Large intestine (tissue), 3 donors: ENCODE measurements at regions not wholly inside any gene's neighbourhood (a gene's known extent, or its start where the extent isn't known, plus 50 kb on each side); places are given as distances from the start of the nearest gene placed in this dataset.

Experiments
- DNase-seq, 2 donors: peaks; one replicate each; pipeline versions ENCODE4 v3.0.0 to v3.0.0-alpha.2; 2013
- H3K27ac ChIP-seq: one replicate; pipeline ENCODE4 v1.5.1; 2013; ENCODE audit warnings: low read length
- H3K27me3 ChIP-seq: 2 replicates; pipeline ENCODE4 v1.6.1; 2013; ENCODE audit warnings: low read length; ENCODE audit not compliant: control insufficient read depth, insufficient read depth
- H3K36me3 ChIP-seq: 2 replicates; pipeline ENCODE4 v1.6.1; 2013; ENCODE audit warnings: low read length; ENCODE audit not compliant: control insufficient read depth, insufficient read depth
- H3K4me1 ChIP-seq: one replicate; pipeline ENCODE4 v1.6.1; 2013; ENCODE audit warnings: low read length; ENCODE audit not compliant: control insufficient read depth, insufficient read depth
- H3K4me3 ChIP-seq: one replicate; pipeline ENCODE4 v1.5.1; 2013; ENCODE audit warnings: low read length
- H3K9me3 ChIP-seq: one replicate; pipeline ENCODE4 v1.6.1; 2013; ENCODE audit warnings: mild to moderate bottlenecking, low read depth, low read length, moderate library complexity; ENCODE audit not compliant: control insufficient read depth
- WGBS: methylation state at CpG from one replicate; pipeline ENCODE4 v1.1.5; 2013; ENCODE audit warnings: low lambda C conversion rate; ENCODE audit not compliant: insufficient coverage; 5-methylcytosine and 5-hydroxymethylcytosine counted together

DNA sequence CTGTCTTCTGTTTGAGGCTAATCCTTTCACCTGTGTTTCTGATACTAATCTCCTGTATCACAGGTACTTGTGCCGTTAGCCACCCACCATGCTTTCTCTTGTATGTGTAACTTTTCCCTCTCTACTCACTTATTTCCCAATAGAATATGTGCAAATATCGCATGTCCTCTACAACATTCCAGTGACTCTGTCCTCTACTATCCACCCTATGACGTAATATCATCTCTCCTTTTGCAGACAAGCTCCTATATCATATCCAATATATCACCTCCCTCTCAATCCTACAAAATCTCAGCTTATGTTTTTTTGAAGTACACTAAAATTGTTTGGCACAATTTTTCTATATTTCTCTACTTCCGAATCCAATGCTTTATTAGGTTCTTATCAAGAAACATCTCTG, 232.6 kb upstream of the LRFN5 start:
- WGBS: 86% methylated on average over 2 of the region's 4 CpGs
- Histone ChIP-seq H3K4me3 (no peak overlapping the region), H3K27ac (no peak overlapping the region), H3K27me3 (no peaks in the 10 kb centered on the region), H3K9me3 (no peaks in the 10 kb centered on the region), H3K4me1 (no peaks in the 10 kb centered on the region), H3K36me3 (no peaks in the 10 kb centered on the region)
- no peak for DNase-seq

GRCh38 chr14:41362139-41362538, 244.5 kb upstream of the LRFN5 start:
- Histone ChIP-seq H3K4me1 (no peaks in the 10 kb centered on the region), H3K36me3 (no peaks in the 10 kb centered on the region), H3K27me3 (no peaks in the 10 kb centered on the region), H3K4me3 (no peak overlapping the region), H3K9me3 (no peaks in the 10 kb centered on the region), H3K27ac (no peak overlapping the region)
- no peak for DNase-seq
- WGBS: 43% methylated on average over 1 of the region's 3 CpGs

DNA sequence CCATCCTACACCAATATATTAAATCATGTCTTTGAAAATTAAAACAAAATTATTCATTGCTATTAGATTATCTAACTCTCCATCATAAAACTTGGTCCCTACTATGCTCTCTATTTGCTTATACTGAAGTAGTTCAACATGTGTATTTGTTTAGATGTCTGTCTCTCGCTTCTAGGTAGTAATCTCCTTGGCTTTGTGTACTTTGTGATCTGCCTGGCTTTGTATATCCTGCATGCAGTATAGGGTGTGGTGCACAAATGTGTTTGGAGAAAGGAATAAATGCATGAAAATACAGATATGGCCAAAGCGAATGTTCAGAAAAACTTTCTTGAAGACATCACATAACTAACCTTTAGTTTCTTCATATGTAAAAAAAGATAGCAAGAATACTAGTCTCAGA, 246.6 kb upstream of the LRFN5 start:
- Histone ChIP-seq H3K27ac (no peak overlapping the region), H3K4me1 (no peaks in the 10 kb centered on the region), H3K27me3 (no peaks in the 10 kb centered on the region), H3K4me3 (no peak overlapping the region), H3K36me3 (no peaks in the 10 kb centered on the region), H3K9me3 (no peaks in the 10 kb centered on the region)
- 0% methylated on average over 1 of the region's 2 CpGs for WGBS
- DNase-seq: no peak

- Histone ChIP-seq H3K4me1 (no peaks in the 10 kb centered on the region), H3K4me3 (no peak overlapping the region), H3K9me3 (no peaks in the 10 kb centered on the region), H3K27ac (no peak overlapping the region), H3K36me3 (no peaks in the 10 kb centered on the region), H3K27me3 (no peaks in the 10 kb centered on the region)
- WGBS: 56% methylated on average over 2 of the region's 3 CpGs
- DNase-seq: no peak
These were observed 250.8 kb upstream of the LRFN5 start for GRCh38 chr14:41355866-41356265.

- no peaks in the 10 kb centered on the region for H3K4me1 ChIP-seq
- DNase-seq: no peak
- no CpG with 5 or more reads among the region's 7 CpGs for WGBS
- no peak overlapping the region for H3K4me3 ChIP-seq
- no peaks in the 10 kb centered on the region for H3K9me3 ChIP-seq
- no peaks in the 10 kb centered on the region for H3K27me3 ChIP-seq
- no peaks in the 10 kb centered on the region for H3K36me3 ChIP-seq
- no peak overlapping the region for H3K27ac ChIP-seq
These were observed 256.2 kb upstream of the LRFN5 start for GRCh38 chr14:41350476-41350875.

DNA sequence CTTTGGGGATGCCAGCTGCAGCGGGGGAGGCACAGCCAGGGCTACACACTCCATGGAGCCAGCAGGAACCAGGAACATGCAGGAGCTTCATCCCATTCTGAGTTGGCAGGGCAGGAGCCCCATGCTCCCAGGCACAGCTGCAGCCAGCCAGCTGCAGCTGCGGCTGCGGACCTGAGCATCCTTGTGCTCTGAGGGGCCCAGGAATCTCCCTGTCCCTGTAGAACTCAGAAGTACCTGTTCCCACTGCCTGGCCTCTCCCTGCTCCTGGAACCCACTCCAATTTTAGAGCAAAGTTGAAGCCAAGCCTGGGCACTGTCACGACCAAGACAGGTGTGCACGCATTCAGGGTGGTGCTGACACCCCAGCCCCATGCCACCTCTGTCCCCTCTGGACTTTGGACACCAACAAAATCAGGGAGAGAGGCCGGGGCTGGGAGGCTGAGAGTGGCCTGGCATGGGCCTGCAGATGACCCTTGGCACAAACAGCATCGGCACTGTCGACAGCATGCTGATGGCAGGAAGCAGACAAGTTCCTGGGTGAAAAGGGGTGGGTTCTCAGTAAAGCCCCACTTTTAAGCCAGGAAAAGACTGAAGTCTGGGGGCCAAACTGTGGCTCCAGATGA, 257.3 kb upstream of the LRFN5 start:
- DNase-seq: no peak
- Histone ChIP-seq H3K27me3 (no peaks in the 10 kb centered on the region), H3K4me3 (no peak overlapping the region), H3K36me3 (no peaks in the 10 kb centered on the region), H3K4me1 (no peaks in the 10 kb centered on the region), H3K27ac (no peak overlapping the region), H3K9me3 (no peaks in the 10 kb centered on the region)
- WGBS: no CpG with 5 or more reads among the region's 8 CpGs

DNA sequence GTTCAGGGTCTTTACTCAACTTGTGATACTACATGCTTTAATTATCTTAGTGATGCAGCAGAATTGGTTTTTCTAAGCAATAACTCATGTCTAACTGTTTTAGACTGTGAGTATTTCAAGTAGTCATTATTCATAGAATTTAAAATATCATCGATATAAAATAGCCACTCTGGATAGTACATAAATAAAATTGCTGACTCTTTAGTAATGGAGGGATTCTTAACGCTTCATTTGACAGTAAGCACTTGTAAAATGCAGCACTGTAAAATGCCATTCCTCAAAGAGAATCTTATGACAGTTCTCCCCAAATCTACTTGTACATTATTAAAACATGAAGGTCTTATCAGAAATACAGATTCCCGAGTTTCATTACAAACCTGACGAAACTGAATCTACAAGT, 262.8 kb upstream of the LRFN5 start:
- 56% methylated on average over 3 of the region's 4 CpGs for WGBS
- no peak overlapping the region for H3K4me3 ChIP-seq
- no peak overlapping the region for H3K27ac ChIP-seq
- no peak for DNase-seq
- no peaks in the 10 kb centered on the region for H3K27me3 ChIP-seq
- H3K9me3 ChIP-seq: no peaks in the 10 kb centered on the region
- no peaks in the 10 kb centered on the region for H3K4me1 ChIP-seq
- H3K36me3 ChIP-seq: no peaks in the 10 kb centered on the region

DNA sequence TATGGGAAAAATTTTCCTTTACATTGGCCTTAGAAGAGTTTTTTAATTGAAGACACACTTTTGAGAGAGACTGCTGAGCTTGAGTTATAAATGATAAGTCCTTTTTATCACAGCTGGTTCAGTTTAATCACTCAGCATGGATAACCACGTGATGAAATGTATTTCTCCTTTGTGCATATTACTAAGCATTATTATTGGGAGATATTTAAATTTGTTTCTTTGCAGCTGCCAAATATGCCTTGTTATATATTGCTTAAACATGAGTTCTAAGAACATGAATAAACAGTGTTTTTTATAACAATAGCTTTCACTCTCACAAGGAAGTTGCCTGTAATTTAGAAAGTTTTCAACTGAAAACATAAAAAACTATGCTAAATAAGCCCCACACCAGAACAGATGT, 293.5 kb upstream of the LRFN5 start:
- Histone ChIP-seq H3K9me3 (no peaks in the 10 kb centered on the region), H3K36me3 (no peaks in the 10 kb centered on the region), H3K4me1 (no peaks in the 10 kb centered on the region), H3K4me3 (no peak overlapping the region), H3K27ac (no peak overlapping the region), H3K27me3 (no peaks in the 10 kb centered on the region)
- 86% methylated on average over 1 of the region's 1 CpG for WGBS
- no peak for DNase-seq

- H3K9me3 ChIP-seq: no peaks in the 10 kb centered on the region
- H3K27ac ChIP-seq: no peak overlapping the region
- WGBS: 87% methylated on average over 3 of the region's 3 CpGs
- no peaks in the 10 kb centered on the region for H3K4me1 ChIP-seq
- no peak overlapping the region for H3K4me3 ChIP-seq
- DNase-seq: no peak
- no peaks in the 10 kb centered on the region for H3K36me3 ChIP-seq
- H3K27me3 ChIP-seq: no peaks in the 10 kb centered on the region
These were observed 303.2 kb upstream of the LRFN5 start for GRCh38 chr14:41303506-41303905.

DNA sequence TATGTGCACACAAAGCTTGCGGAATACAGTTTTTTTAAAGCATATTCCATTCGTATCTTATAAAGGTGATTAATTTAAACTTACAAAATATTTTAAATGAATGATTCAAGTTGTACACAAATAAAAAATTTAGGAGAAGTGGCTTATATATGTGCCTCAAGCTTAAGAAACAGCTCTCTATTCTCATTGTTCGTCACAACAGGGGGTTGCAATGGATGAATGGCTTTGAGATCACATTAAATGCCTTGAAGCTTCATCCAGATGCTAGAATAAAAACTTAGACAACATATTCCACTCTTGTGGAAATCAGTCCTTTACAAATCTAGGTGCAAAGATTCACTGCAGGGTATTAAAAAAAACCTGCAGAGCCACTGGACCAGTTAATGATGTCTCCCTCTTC, 303.9 kb upstream of the LRFN5 start:
- no peak for DNase-seq
- H3K4me1 ChIP-seq: no peaks in the 10 kb centered on the region
- H3K36me3 ChIP-seq: no peaks in the 10 kb centered on the region
- no peak overlapping the region for H3K4me3 ChIP-seq
- no peaks in the 10 kb centered on the region for H3K27me3 ChIP-seq
- WGBS: 100% methylated on average over 1 of the region's 3 CpGs
- no peaks in the 10 kb centered on the region for H3K9me3 ChIP-seq
- H3K27ac ChIP-seq: no peak overlapping the region

GRCh38 chr14:41299924-41300323, 306.8 kb upstream of the LRFN5 start:
- Histone ChIP-seq H3K27me3 (no peaks in the 10 kb centered on the region), H3K4me3 (no peak overlapping the region), H3K9me3 (no peaks in the 10 kb centered on the region), H3K27ac (no peak overlapping the region), H3K36me3 (no peaks in the 10 kb centered on the region), H3K4me1 (no peaks in the 10 kb centered on the region)
- 96% methylated on average over 3 of the region's 4 CpGs for WGBS
- no peak for DNase-seq
